Activated naive CD4-positive, alpha-beta T cell treated with anti-CD3 and anti-CD28 coated beads, Interleukin-2, amount 50 U/mL, for 72 hours (primary cell): ENCODE measurements at regions not wholly inside any gene's neighbourhood (a gene's known extent, or its start where the extent isn't known, plus 50 kb on each side); places are given as distances from the start of the nearest gene placed in this dataset.
"Not testable (repeated sequence)": the region's sequence is repeated elsewhere in the genome, so short reads cannot be mapped to it uniquely, and the experiment has no call there.

ENCODE experiments used
- ATAC-seq, 2 donors: fragments of 150-1000 bp; cut with Tn5 transposase; 2 replicates each; pipeline ENCODE4 v1.10.0; 2021; ENCODE audit warnings: mild to moderate bottlenecking in 2 of 2, moderate library complexity in 2 of 2
- DNase-seq, 2 donors: peaks; one replicate each; pipeline ENCODE4 v3.0.0; 2021 to 2022; ENCODE audit warnings: low spot score in 2 of 2
- H3K27ac Mint-ChIP-seq, 2 donors: one replicate each; pipeline ENCODE4 v1.8.0; 2022; ENCODE audit warnings: mild to moderate bottlenecking in 2 of 2, mixed read lengths in 2 of 2
- H3K36me3 Mint-ChIP-seq, 2 donors: one replicate each; pipeline ENCODE4 v1.8.0; 2022; ENCODE audit warnings: mixed read lengths in 2 of 2
- H3K9me3 Mint-ChIP-seq, 2 donors: one replicate each; pipeline ENCODE4 v1.8.0; 2022; ENCODE audit warnings: mixed read lengths in 2 of 2

GRCh38 chr2:71992036-71992435 lies 155.6 kb downstream of the CYP26B1 start:
- Mint-ChIP-seq H3K27ac (no peak overlapping the region), H3K9me3 (no peaks in the 10 kb centered on the region), H3K36me3 (no peaks in the 10 kb centered on the region)
- no peak for DNase-seq
- no peak for ATAC-seq

DNA sequence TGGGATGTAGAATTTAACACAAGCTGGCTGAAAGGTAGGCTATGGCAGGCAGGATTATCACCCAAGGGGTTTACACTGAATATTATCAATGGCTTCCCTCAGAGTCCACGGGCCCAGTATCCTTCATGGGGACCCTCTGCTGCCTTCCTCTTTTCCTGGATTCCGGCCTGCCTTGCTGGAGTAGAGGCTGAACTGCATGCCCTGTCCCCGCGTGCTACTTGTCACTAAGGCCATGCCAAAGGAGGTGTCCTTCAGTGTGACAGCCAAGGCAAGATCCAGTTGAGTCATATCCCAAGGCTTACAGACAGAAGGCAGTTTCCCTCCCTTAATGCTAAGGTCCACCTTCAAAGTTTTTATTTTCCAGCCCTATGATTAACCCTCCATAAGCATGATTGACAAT lies 156.3 kb downstream of the CYP26B1 start:
- Mint-ChIP-seq H3K27ac (no peak overlapping the region), H3K36me3 (no peaks in the 10 kb centered on the region), H3K9me3 (no peaks in the 10 kb centered on the region)
- DNase-seq (no peak), ATAC-seq (no peak)

DNA sequence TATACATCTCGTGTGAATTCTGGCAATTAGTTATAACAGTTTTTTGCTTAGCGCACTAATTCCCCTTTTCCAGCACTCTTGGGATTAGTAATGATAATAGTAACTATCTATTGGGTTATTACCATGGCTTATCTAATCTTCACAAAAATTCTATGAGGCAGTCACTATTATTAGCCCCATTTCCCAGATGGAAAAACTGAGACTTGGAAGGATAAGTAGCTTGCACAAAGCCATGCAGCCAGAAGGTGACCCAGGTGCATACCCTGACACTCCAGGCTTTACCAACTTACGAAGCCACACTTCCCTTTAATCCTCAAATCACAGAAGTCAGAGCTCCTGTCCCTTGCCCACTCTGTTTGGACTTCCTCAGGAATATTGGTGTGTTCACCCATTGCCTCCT lies 156.8 kb downstream of the CYP26B1 start:
- H3K36me3 Mint-ChIP-seq: no peaks in the 10 kb centered on the region
- no peak for ATAC-seq
- peaks cover under 1 to 1% of the 10 kb centered on the region in 2 donors for H3K9me3 Mint-ChIP-seq
- no peak overlapping the region for H3K27ac Mint-ChIP-seq
- DNase-seq: no peak

GRCh38 chr2:71990122-71990521 lies 157.5 kb downstream of the CYP26B1 start:
- no peak for DNase-seq
- peaks cover 6% of the 10 kb centered on the region in 2 donors for H3K9me3 Mint-ChIP-seq
- H3K36me3 Mint-ChIP-seq: no peaks in the 10 kb centered on the region
- no peak overlapping the region for H3K27ac Mint-ChIP-seq
- no peak for ATAC-seq

DNA sequence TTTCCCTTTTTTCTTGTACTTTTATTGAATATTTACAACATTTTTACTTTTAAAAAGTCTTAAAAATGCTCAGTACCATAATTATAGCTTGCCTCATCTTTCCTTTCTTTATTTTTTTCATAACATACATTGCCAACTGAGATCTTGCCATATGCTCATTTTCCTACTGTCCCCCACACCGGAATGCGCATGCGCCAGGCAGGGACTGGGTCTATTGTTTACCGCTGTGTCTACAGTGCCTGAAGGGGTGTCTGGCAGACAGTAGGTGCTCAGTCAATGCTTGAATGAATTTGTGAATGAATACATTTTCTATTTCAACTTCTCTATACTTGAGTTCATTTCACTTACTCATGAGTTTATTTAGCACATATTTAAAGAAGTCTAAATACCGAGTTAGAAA lies 158.0 kb downstream of the CYP26B1 start:
- H3K9me3 Mint-ChIP-seq: peaks cover 6% of the 10 kb centered on the region in 2 donors
- ATAC-seq (no peak), DNase-seq (no peak)
- H3K27ac Mint-ChIP-seq: no peak overlapping the region
- no peaks in the 10 kb centered on the region for H3K36me3 Mint-ChIP-seq

DNA sequence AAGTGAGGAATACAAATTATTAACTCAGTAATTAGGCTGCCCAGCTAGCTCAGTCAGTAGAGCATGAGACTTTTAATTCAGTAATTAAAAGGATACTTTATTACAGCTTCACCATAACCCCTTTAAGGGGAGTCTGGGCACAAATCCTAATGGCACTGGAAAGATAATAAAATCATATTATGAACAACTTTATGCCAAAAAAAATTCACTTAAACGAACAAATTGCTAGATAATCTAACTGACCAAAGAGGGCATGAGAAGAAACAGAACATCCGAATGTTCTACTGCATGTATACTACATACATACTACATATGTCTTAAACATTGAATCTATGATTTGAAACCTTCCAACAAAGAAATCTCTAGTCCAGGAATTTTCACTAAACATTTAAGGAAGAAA lies 159.5 kb downstream of the CYP26B1 start:
- H3K9me3 Mint-ChIP-seq: peaks cover 6% of the 10 kb centered on the region in 2 donors

DNA sequence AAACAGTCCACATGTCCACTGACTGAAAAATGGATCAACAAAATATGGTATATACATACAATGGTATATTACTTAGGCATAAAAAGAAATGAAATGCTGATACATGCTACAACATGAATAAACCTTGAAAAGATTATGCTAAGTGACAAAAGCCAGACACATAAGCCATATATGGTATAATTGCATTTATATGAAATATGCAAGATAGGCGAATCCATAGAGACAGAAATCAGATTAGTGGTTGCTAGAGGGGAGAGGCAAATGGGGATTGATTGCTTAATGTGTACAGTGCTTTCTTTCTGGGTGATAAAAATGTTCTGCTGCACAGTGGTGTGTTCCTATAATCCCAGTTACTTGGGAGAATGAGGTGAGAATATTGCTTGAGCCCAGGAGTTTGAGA lies 171.0 kb downstream of the CYP26B1 start:
- ATAC-seq: no peak
- no peaks in the 10 kb centered on the region for H3K36me3 Mint-ChIP-seq
- H3K27ac Mint-ChIP-seq: no peak overlapping the region

More for the DNA sequence above, 159.5 kb downstream of the CYP26B1 start:
- no peak for ATAC-seq
- no peak for DNase-seq
- Mint-ChIP-seq H3K27ac (no peak overlapping the region), H3K36me3 (no peaks in the 10 kb centered on the region)

GRCh38 chr2:71974846-71975245 lies 172.8 kb downstream of the CYP26B1 start:
- peaks cover 4 to 8% of the 10 kb centered on the region in 2 donors for H3K9me3 Mint-ChIP-seq
- no peaks in the 10 kb centered on the region for H3K36me3 Mint-ChIP-seq
- ATAC-seq: no peak
- no peak overlapping the region for H3K27ac Mint-ChIP-seq
- DNase-seq: no peak

More for the DNA sequence above, 171.0 kb downstream of the CYP26B1 start:
- DNase-seq: no peak
- H3K9me3 Mint-ChIP-seq: peaks cover 0 to 8% of the 10 kb centered on the region in 2 donors

DNA sequence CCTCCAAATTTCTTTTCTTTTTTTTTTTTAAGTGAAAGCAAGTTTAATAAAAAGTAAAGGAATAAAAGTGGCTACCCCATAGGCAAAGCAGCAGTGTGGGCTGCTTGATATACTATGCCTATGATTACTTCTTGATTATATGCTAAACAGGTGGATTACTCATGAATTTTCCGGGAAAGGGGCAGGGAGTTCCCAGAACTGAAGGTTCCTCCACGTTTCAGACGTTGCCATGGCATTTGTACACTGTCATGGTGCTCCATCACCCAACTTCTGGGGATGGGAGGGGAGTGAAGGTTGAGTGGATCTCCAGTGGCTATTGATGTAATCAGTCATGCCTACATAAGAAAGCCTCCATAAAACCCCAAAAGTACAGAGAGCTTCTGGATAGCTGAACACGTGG lies 176.2 kb downstream of the CYP26B1 start:
- no peak for DNase-seq
- H3K36me3 Mint-ChIP-seq: no peaks in the 10 kb centered on the region
- H3K9me3 Mint-ChIP-seq: peaks cover 0 to 4% of the 10 kb centered on the region in 2 donors
- ATAC-seq: no peak
- H3K27ac Mint-ChIP-seq: no peak overlapping the region

DNA sequence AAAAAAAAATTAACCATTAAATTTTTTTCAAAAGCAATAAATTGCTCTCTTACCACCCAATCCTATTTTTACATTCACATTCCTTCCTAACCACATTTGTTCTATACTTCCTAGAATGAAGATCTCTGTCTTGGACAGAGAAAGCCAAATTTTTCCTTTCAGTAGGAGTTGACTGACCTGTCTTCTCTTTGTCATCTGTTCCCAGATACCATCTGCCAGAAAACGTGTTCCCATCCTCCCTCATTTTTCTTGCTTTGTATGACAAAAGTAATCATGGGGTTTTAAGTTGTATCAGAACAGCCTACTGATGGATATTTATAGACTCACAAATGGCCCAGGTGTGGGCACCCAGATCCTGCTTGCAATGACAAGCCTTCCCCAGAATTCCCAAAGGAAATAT lies 182.1 kb downstream of the CYP26B1 start:
- peaks cover 0 to 4% of the 10 kb centered on the region in 2 donors for H3K9me3 Mint-ChIP-seq
- no peak for DNase-seq
- no peak for ATAC-seq
- H3K27ac Mint-ChIP-seq: no peak overlapping the region
- no peaks in the 10 kb centered on the region for H3K36me3 Mint-ChIP-seq

- peaks cover 12 to 18% of the 10 kb centered on the region in 2 donors for H3K9me3 Mint-ChIP-seq
- DNase-seq (no peak), ATAC-seq (no peak)
- no peaks in the 10 kb centered on the region for H3K36me3 Mint-ChIP-seq
- no peak overlapping the region for H3K27ac Mint-ChIP-seq
Measured at GRCh38 chr2:71962911-71963694, 184.6 kb downstream of the CYP26B1 start.

DNA sequence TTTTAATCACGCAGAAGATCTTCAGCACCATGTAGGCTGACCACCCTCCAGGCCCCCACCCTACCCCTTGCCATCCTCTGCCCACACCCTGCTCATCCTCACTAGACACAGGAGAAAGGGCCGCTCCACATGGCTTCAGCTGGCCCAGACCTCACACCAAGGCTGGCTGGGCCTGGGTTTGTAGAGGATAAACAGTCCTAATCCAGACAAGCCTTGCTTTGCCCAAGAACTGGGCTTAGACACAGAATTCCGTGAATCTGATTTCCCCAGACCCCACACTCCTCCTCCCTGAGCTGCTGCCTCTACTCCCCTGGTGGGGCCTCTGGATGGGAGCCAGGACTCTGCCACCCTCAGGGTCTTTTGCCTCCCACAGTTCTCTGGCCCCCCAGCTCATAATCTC lies 185.3 kb downstream of the CYP26B1 start:
- no peak for ATAC-seq
- DNase-seq: no peak
- Mint-ChIP-seq H3K27ac (no peak overlapping the region), H3K36me3 (peaks cover 0 to under 1% of the 10 kb centered on the region in 2 donors), H3K9me3 (peaks cover 13 to 23% of the 10 kb centered on the region in 2 donors)

DNA sequence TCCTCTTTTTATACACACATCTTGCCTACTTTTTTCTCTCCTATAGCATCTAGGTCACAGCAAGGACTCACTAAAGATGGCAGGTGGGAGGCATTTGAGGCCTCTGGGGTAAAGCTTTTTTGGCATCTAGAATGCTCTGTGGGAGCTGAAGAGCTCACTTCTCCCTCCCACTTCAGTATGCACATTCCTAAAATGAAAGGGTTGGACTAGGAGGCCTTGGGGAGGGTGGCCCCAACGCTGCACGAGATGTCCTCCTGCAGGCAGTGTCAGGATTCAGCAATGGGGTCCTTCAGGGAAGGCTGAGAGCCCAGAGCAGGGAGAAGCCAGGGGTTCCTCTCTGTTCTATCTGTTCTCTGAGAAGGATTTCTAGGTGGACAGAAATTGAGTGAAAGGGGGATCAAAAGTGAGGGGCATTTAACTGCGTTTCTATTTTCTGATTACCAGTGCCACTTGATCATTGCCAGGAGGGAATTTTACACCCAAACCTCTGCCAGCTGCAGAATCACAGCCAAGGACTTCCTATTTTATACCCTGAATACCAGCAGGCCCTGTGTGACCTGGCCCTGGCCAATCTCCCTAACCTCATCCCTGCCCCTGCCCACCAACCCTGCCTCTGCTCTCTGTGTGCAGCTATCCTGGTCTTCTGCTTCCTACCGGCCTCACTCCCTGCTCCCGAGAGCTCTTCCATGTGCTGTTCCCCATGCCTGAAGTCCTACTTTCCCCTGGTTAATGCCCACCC lies 186.2 kb downstream of the CYP26B1 start:
- Mint-ChIP-seq H3K27ac (no peak overlapping the region), H3K9me3 (peaks cover 13 to 28% of the 10 kb centered on the region in 2 donors), H3K36me3 (peaks cover 0 to 9% of the 10 kb centered on the region in 2 donors)
- ATAC-seq (no peak), DNase-seq (no peak)

DNA sequence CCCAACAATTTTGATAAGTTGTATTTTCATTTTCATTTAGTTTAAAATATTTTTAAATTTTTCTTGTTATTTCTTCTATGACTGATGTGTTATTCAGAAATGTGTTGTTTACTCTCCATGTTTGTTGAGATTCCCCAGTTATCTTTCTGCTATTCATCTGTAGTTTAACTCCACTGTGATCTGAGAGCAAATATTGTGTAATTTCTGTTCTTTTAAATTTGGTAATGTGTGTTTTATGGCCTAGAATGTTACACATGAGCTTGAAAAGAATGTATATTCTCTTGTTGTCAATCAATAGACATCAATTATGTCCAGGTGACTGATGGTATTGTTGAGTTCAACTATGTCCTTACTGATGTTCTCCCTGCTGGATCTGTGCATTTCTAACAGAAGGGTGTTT lies 188.2 kb downstream of the CYP26B1 start:
- no peak for ATAC-seq
- no peak for DNase-seq
- Mint-ChIP-seq H3K9me3 (peaks cover 13 to 36% of the 10 kb centered on the region in 2 donors), H3K27ac (no peak overlapping the region), H3K36me3 (peaks cover 0 to 13% of the 10 kb centered on the region in 2 donors)

GRCh38 chr2:71958426-71958825 lies 189.2 kb downstream of the CYP26B1 start:
- H3K9me3 Mint-ChIP-seq: peaks cover 13 to 36% of the 10 kb centered on the region in 2 donors

GRCh38 chr2:71952572-71953188 lies 195.0 kb downstream of the CYP26B1 start:
- Mint-ChIP-seq H3K9me3 (peaks cover 0 to 15% of the 10 kb centered on the region in 2 donors), H3K36me3 (peaks cover 0 to 13% of the 10 kb centered on the region in 2 donors), H3K27ac (no peak overlapping the region)
- ATAC-seq: no peak
- no peak for DNase-seq

More at GRCh38 chr2:71958426-71958825, 189.2 kb downstream of the CYP26B1 start:
- ATAC-seq, H3K27ac Mint-ChIP-seq, DNase-seq: not testable (repeated sequence)
- H3K36me3 Mint-ChIP-seq: peaks cover 0 to 13% of the 10 kb centered on the region in 2 donors
